ENCODE measurements at regions not wholly inside any gene's neighbourhood (a gene's known extent, or its start where the extent isn't known, plus 50 kb on each side); places are given as distances from the start of the nearest gene placed in this dataset.

GRCh38 chr7:35985126-35985754 lies 167.8 kb upstream of the EEPD1 start:
- Histone ChIP-seq H3K4me2 (ENCODE audit: low read length) (no peak overlapping the region), H3K9ac (no peak overlapping the region)
- TF ChIP-seq CTCF (IDR thresholded peaks at IDR 0.05) = peak; percentile 96

GRCh38 chr7:35987016-35987415 lies 166.0 kb upstream of the EEPD1 start:
- H3K4me1 ChIP-seq = peaks cover 8% of the 10 kb centered on the region
- no peak overlapping the region for H3K27ac ChIP-seq
- TF ChIP-seq CTCF (IDR thresholded peaks at IDR 0.05) = no peak
- H3K9ac ChIP-seq = no peak overlapping the region
- no peak overlapping the region for H3K4me2 ChIP-seq (ENCODE audit: low read length)
- H2AFZ ChIP-seq = no peak overlapping the region
- no peaks in the 10 kb centered on the region for H3K36me3 ChIP-seq (ENCODE audit: control insufficient read depth, insufficient read depth, low read length)
- H3K27me3 ChIP-seq (ENCODE audit: control insufficient read depth, insufficient read depth, low read length) = no peaks in the 10 kb centered on the region
- no peaks in the 10 kb centered on the region for H3K79me2 ChIP-seq
- no peaks in the 10 kb centered on the region for H3K9me3 ChIP-seq (ENCODE audit: control insufficient read depth, low read length)
- no peak overlapping the region for H3K4me3 ChIP-seq (ENCODE audit: low read depth, low read length)

More at GRCh38 chr7:35985126-35985754, 167.8 kb upstream of the EEPD1 start:
- H3K4me3 ChIP-seq (ENCODE audit: low read depth, low read length) = no peak overlapping the region
- no peak overlapping the region for H3K27ac ChIP-seq
- no peaks in the 10 kb centered on the region for H3K36me3 ChIP-seq (ENCODE audit: control insufficient read depth, insufficient read depth, low read length)
- H3K9me3 ChIP-seq (ENCODE audit: control insufficient read depth, low read length) = no peaks in the 10 kb centered on the region
- H3K27me3 ChIP-seq (ENCODE audit: control insufficient read depth, insufficient read depth, low read length) = no peaks in the 10 kb centered on the region
- no peaks in the 10 kb centered on the region for H3K79me2 ChIP-seq
- H2AFZ ChIP-seq = peak overlapping the region; percentile 43
- H3K4me1 ChIP-seq = peaks cover 8% of the 10 kb centered on the region

- Histone ChIP-seq H3K4me1 (peaks cover 8% of the 10 kb centered on the region), H3K79me2 (no peaks in the 10 kb centered on the region), H3K4me3 (ENCODE audit: low read depth, low read length) (no peak overlapping the region), H3K27me3 (ENCODE audit: control insufficient read depth, insufficient read depth, low read length) (no peaks in the 10 kb centered on the region), H3K4me2 (ENCODE audit: low read length) (no peak overlapping the region), H3K9ac (no peak overlapping the region), H2AFZ (peak overlapping the region; percentile 23), H3K27ac (no peak overlapping the region), H3K9me3 (ENCODE audit: control insufficient read depth, low read length) (no peaks in the 10 kb centered on the region), H3K36me3 (ENCODE audit: control insufficient read depth, insufficient read depth, low read length) (no peaks in the 10 kb centered on the region)
- TF ChIP-seq CTCF (IDR thresholded peaks at IDR 0.05) = no peak
These were observed 164.9 kb upstream of the EEPD1 start for GRCh38 chr7:35988105-35988504.

- Histone ChIP-seq H3K9ac (no peak overlapping the region), H3K79me2 (no peaks in the 10 kb centered on the region), H3K27me3 (ENCODE audit: control insufficient read depth, insufficient read depth, low read length) (no peaks in the 10 kb centered on the region), H3K4me1 (peaks cover 8% of the 10 kb centered on the region), H2AFZ (no peak overlapping the region), H3K9me3 (ENCODE audit: control insufficient read depth, low read length) (no peaks in the 10 kb centered on the region), H3K27ac (no peak overlapping the region), H3K4me3 (ENCODE audit: low read depth, low read length) (no peak overlapping the region), H3K4me2 (ENCODE audit: low read length) (no peak overlapping the region), H3K36me3 (ENCODE audit: control insufficient read depth, insufficient read depth, low read length) (no peaks in the 10 kb centered on the region)
- TF ChIP-seq CTCF (IDR thresholded peaks at IDR 0.05) = no peak
These were observed 164.2 kb upstream of the EEPD1 start for GRCh38 chr7:35988818-35989217.

All from parathyroid adenoma (tissue), 2 donors.